GM21526 (cell line): ENCODE measurements at regions not wholly inside any gene's neighbourhood (a gene's known extent, or its start where the extent isn't known, plus 50 kb on each side); places are given as distances from the start of the nearest gene placed in this dataset.

Source experiments
- ATAC-seq: cut with Tn5 transposase; IDR thresholded peaks from one replicate; pipeline ENCODE4 v1.9.1; 2021; ENCODE audit warnings: moderate library complexity; ENCODE audit not compliant: unreplicated experiment, low FRiP score

DNA sequence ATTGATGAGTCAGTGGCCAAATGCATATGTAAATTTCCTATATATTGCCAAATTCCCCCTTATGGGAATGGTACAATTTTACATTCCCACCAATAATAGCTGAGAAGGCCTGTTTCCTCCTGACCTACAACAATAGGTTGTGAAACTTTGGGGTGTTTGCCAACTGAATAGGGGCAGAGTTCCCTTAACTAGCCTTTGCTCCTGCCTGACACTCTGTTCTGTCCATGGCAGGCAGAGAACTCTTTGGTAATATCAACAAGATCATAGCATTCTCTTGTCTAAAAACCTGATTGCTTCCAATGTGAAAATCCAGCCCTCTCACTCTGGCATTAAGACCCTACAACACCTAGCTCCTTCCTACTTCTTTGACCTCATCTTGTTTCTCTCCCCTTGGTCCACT is 149.7 kb downstream of the HAPSTR1 start:
- no peak for ATAC-seq

GRCh38 chr16:9248162-9248561 is 156.7 kb downstream of the HAPSTR1 start:
- ATAC-seq: no peak

DNA sequence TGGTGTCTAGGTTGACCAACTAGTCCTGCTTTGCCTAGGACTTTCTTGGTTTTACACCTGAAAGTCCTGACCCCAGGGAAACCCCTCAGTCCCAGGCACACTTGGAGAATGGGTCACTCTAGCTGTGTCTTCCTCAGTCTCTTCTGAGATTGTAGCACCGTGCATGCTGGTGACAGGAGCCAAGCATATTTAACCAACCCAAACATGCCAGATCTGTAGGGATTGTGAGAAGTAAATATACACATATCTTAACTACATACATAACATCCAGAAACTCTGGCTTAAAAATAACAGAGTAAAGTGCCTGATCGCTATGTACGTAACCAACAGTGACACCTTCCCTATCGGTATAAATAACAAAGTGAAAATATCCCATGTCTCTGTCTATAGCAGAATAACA is 158.1 kb downstream of the HAPSTR1 start:
- no peak for ATAC-seq

- no peak for ATAC-seq
These were observed 159.6 kb downstream of the HAPSTR1 start for GRCh38 chr16:9251026-9251425.

DNA sequence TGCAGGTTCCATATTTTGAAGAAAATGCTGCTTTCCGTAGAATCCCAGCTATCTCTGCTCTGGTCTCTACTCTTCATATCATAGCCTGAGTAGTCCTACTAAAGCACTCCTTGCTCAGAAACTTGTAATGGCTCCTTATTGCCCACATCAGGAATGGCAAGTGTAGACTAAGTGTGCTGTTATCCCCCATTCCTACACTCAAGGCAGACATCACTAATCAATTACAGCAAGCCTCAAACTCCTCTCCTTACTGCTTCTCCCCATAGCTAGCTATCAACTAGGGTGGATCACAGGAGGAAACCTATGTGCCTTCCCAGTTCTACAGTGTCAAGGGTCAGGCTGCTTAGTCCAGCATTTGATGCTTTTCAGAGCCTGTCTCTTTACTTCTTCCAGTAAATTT is 163.4 kb downstream of the HAPSTR1 start:
- no peak for ATAC-seq

- ATAC-seq: no peak
These were observed 164.8 kb downstream of the HAPSTR1 start for GRCh38 chr16:9256196-9256595.

GRCh38 chr16:9257843-9258242 is 166.4 kb downstream of the HAPSTR1 start:
- ATAC-seq: no peak

GRCh38 chr16:9258423-9259051 is 167.1 kb downstream of the HAPSTR1 start:
- ATAC-seq: peak; percentile 62

DNA sequence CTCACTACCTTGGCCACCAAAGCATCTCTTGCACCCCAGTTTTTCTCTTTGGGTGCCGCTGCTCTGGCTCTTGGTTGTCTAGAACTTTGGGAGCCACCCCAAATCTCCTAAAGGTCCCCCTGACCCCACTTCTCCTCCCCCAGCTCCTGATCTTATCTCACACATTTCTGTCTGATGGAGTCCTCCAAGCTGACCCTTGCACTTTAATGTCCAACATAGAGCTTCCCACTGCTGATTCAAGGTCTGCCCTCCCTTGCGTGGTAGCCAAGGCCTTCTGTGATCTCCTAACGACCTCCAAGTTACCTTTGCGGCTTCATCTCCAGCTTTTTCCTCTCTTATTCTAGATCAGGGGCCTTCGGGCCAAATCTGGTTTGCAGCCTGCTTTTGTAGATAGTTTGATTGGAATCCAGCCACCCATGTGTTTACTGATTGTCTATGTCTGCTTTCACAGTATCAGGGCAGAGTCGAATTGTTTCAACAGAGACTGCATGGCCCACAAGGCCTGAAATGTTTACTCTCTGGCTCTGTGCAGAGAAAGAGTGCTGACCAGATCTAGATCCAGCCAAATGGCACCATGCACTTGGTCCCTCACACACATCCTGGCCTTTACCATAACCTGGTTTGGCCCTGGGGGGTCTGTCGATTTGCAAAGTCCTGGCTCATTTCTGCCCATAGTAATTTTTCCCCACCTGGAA is 168.6 kb downstream of the HAPSTR1 start:
- ATAC-seq: no peak

DNA sequence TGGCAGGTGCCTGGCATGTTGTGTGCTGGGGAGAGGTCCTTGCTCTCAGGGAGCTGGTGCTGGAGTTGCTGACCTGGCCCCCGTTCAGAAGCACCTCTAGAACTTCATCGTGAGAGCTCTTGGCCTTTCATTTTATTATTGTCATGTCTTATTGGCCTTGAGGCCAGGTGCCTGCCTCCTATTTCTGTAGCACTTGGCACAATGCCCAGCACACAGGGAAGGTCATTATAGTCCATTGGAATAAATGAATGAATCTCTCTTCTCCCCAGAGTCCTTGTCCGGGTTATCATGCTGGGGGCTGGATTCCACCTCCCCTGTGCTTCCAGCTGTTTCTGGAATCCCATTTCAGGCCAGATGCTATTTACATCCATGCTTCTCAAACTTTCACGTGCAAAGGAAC is 169.2 kb downstream of the HAPSTR1 start:
- no peak for ATAC-seq

GRCh38 chr16:9261376-9261775 is 169.9 kb downstream of the HAPSTR1 start:
- ATAC-seq: no peak

DNA sequence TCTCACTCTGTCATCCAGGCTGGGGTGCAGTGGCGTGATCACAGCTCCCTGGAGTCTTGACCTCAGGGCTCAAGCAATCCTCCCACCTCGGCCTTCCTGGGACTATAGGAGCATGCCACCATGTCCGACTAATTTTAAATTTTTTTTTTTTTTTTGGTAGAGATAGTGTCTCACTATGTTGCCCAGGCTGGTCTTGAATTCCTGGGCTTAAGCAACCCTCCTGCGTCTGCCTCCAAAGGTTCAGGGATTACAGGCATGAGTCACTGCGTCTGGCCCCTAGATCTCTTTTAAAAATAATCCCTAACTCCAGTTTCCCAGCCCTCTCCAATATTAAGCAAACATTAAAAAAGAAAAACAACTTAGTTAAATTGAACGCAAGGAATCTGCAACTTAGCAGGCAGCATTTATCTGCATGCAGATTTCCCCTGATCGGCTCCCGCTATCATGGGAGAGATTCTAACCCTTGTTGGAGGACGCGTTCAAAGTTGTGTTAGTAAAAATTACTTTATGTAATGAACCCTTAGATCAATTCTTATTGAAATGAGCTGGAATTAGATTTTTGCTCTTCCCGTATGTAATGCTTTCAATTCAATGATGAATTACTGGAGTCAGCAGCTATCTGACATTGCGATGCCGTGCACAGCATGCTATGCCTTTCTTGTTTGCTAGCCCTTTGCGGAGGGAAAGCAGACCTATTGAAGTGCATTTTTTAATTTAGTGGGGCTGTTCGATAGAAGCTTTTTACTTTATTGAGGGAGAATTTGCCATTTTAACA is 171.7 kb downstream of the HAPSTR1 start:
- ATAC-seq: no peak

DNA sequence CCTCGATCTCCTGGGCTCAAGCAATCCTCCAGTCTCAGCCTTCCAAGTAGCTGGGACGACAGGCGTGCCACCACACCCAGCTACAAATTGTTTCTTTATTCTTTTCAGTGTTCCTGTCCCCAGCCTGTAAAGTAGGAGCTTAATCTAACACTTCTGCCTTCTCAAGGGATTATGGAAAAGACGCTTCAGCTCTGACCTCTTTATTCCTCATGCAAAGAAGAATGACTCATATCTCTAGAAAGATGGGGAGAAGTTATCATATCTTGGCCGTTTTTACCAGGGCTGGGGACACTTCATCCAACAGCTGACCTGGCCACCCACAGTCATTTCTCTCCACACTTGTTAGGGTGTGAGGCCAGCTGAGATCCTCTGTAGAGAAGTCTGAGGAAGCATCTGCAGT is 172.6 kb downstream of the HAPSTR1 start:
- no peak for ATAC-seq

GRCh38 chr16:9268446-9268845 is 177.0 kb downstream of the HAPSTR1 start:
- no peak for ATAC-seq

DNA sequence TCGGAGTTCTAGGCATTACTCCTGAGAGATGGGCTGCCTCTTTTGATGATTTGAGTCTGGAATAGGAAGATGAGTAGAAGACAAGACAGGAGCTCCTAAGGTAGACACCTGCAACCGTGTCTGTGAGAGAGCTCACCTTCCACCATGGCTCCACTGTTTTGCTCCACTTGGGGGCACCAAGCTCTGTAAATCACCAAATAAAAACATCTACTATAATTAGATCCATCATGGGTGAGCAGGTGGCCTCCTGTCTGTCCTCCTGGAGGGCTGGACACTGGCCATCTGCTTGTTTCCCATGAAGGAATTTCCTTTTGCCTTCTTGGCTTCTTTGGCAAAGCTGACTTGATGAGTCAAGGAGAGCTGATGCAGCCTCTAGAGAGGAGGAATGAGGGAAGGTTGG is 179.0 kb downstream of the HAPSTR1 start:
- no peak for ATAC-seq

DNA sequence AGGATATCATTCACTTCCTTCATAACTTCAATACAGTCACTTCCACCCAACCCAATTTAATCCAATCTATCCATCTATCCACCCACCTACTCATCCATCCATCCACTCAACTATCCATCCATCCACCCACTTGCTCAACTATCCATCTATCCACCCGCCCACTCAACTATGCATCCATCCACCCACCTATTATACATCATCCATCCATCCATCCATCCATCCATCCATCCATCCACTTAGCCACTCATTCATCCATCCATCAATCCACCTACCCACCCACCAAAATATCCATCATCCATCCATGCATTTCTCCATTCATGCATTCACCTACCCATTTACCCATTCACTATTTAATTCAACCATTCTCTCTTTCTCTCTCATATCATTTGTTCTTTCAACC is 179.5 kb downstream of the HAPSTR1 start:
- no peak for ATAC-seq

DNA sequence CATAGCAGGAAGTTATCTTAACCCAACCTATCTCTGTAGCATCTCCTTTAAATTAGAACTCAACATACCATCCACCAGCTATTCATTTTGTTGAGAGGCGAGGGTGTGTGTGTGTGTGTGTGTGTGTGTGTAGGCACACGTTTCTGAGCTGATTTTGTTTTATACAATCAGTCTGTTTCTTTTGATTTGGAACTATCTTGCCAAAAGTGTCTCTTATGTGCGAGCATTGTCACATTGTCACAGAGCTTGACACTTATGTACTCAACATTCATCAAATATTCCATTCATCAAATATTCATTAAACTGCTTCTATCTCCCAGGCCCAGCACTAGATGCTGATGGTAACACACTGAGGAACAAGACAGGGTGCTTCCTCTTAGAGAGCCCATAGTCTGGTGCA is 180.4 kb downstream of the HAPSTR1 start:
- no peak for ATAC-seq

- no peak for ATAC-seq
These were observed 183.9 kb downstream of the HAPSTR1 start for GRCh38 chr16:9275377-9275776.

GRCh38 chr16:9275816-9276354 is 184.4 kb downstream of the HAPSTR1 start:
- ATAC-seq: no peak

DNA sequence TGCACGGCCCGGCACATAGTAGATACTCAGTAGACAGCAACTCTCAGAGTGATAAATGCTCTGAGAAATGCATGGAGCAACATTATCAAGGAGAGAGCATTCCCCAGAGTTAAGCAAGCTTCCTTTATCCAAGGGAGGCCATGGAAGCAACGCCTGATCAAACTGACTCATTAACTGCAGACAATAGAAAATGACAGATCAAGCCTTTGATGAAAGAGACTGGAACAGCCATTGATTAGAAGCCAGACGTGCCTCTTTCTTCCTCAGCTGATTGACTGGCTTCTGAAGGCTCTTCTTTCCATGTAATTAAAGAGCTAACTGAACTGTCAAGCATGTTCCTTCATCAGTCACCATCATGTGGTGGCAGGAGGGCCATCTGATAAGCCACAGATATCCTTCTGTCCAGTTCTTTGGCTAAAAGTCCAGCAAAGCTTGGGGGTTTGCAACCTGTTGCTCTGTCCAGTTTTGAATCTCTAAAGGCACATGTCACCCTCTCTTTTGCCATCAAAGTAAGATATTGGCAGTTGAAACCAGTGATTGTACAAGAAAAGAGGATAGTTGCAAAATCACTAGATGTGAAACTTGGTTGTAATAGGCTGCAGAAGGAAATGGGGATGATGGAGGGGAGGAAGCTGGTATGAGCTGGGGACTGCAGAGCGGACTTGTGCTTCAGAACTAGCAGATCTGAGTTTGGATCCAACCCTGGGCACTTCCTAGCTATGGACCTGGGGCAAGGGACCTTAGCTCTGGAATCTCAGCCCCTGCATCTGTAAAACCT is 188.0 kb downstream of the HAPSTR1 start:
- ATAC-seq: no peak

- no peak for ATAC-seq
These were observed 188.6 kb downstream of the HAPSTR1 start for GRCh38 chr16:9280069-9280466.
